ENCODE measurements at regions not wholly inside any gene's neighbourhood (a gene's known extent, or its start where the extent isn't known, plus 50 kb on each side); places are given as distances from the start of the nearest gene placed in this dataset.
"Not testable (repeated sequence)": the region's sequence is repeated elsewhere in the genome, so short reads cannot be mapped to it uniquely, and the experiment has no call there.

GRCh38 chr9:135173066-135173465 lies 85.6 kb downstream of the OLFM1 start:
- DNase-seq, result no peak

DNA sequence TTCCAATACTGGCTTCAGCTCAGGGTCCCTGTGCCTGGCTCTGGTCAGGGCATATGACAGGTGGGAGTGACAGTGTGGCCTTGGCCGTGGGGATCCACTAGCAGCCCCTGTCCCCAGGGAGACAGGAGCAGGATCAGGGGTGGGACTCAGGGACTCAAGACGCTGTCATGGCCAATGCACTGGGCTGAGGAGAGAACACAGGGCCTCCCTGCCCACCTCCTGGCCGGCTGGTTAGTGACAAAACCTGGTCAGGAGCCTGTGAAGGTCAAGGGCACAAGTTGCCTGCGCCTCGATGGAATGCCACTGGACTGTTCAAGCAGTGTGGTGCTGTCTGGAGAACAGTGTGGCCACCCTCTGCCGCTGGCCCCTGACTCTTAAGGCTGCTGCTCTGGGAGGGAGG lies 86.8 kb downstream of the OLFM1 start:
- no peak for DNase-seq

DNA sequence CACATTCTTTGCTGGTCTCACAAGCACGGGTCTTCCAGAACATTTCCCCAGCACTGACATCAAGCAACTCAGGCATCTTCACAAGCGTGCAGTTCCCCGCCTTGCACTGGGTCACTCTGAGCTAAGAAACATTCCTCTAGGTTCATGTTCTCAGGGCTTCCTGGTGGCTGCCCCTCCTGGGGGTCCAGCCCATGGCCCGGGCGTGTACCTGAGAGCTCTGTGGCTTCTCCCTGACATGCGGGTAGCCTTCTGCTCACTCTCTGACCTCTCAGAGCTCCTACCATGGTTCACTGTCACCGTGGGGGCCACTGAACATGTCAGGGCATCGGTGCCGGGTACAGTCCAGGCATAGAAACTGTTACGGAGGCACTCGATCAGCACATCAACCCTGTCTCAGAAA lies 87.5 kb downstream of the OLFM1 start:
- DNase-seq, result no peak

- DNase-seq, result no peak
Measured at GRCh38 chr9:135176284-135176683, 88.8 kb downstream of the OLFM1 start.

- DNase-seq, result not testable (repeated sequence)
Measured at GRCh38 chr9:135177562-135177961, 90.1 kb downstream of the OLFM1 start.

DNA sequence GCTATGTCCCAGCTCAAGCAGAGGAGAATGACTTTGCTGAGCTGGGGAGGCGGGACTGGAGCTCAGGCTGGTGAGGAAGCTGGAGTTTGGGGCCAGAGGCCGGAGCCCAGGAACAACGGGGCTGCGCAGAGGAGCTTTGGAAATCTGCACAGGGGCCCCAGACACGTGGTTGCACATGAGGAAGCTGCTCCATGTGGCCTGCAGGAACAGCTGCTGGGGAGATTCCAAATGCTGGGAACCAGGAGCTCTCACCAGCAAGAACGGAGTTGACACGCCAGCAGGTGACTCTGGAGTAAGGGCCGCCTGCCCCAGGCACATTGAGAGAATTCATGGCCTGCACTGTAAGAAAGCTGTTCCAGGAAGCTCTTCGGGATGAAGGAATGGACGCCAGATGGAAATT lies 91.0 kb downstream of the OLFM1 start:
- DNase-seq, result no peak

DNA sequence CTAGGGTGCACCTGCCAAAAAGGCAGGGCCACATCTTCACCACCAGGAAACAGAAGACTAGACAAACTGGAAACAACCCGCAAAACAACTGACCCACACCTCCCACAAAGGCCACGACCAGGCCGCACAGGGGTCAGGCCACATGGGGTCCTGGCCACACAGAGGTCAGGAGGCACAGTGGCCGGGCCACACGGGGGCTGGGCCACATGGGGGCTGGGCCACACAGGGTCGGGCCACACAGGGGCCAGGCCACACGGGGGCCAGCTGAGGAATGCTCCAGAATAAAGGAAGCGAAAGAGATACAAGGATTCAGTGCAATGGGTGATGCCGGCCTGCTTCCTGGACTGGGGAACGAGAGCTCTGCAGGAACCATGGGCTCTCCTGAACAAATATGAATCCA lies 91.6 kb downstream of the OLFM1 start:
- no peak for DNase-seq

DNA sequence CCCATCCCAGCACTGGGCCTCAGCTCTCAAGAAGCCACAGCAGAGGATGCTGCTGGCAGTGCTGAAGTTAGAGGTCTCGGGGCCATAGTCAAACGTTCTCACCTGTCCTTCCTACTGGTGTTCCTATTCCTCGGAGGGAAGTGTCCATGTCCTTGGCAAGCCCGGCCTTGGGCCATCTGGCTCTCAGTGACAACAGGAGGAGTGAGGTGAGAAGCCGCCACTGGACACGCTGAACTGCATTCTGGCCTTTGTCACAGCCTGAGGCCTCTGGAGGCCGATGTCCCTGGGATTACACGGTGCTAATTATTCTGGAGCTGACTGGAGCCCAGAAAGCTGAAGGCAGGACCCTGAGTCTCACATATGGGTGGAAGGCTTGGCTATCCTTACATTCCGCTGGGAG lies 92.5 kb downstream of the OLFM1 start:
- DNase-seq, result no peak

DNA sequence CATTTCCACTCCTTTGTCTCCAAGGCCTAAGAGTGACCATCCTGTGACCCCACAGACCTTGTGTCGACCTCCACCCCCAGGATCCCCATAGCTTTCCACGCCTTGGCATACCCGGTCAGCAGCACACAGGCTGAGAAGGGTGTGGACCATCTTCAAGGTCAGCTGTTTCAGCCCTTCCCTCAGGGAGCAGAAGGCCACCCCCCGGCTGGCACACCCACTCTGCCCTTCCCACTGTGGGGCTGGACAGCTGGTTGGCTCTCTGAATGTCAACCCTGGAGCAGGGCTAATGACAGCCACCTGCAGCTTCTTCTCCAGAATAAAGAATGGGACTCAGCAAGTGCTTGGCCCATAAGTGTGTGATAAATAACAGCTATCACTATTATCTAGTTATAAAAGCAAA lies 93.1 kb downstream of the OLFM1 start:
- no peak for DNase-seq

DNA sequence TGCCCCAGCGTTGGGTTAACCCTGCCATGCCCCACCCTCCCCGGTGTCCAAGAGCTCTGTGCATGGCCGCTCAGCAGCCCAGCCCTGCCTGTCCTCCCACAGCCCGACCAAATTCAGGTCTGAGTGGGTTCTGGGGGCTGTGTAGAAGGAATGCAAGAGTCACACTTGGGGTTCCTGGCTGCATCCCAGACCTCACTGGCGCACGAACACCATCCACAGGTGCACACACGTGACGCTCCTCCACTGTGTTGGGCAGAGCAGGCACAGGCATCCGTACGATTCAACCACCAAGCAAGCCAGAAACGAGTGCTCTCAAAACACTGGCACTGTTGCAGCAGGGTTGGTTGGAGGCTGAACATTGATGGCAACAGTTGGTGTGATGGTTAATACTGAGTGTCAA lies 93.9 kb downstream of the OLFM1 start:
- no peak for DNase-seq

DNA sequence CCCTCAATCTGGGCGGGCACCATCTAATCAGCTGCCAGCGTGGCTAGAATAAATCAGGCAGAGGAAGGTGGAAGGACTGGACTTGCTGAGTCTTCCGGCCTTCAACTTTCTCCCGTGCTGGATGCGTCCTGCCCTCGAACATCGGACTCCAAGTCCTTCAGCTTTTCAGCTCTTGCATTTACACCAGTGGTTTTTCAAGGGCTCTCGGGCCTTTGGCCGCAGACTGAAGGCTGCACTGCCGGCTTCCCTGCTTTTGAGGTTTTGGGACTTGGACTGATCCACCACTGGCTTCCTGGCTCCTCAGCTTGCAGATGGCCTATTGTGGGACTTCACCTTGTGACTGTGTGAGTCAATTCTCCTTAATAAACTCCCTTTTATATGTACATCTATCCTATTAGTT lies 94.4 kb downstream of the OLFM1 start:
- DNase-seq, result not testable (repeated sequence)

DNA sequence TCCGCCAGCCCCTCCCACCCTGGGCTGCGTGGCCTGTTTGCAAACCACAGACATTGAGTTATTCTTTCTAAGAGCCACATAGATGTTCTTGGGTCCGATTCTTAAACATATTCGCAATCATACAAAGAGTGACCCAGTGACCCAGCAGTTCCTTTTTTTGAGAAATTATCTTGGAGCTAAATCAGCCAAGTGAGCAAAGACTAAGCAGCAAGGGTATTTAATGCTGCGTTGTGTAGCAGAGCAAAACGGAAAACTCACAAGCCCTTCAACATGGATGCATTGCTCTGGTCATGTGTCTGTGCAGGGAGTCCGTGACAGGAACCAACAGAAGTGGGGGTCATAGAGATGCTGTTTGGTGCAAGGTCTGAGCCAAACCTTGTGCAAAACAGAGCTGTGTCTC lies 95.6 kb downstream of the OLFM1 start:
- DNase-seq, result no peak

GRCh38 chr9:135183528-135184180 lies 96.2 kb downstream of the OLFM1 start:
- DNase-seq, result no peak

- no peak for DNase-seq
Measured at GRCh38 chr9:135184181-135185053, 96.9 kb downstream of the OLFM1 start.

DNA sequence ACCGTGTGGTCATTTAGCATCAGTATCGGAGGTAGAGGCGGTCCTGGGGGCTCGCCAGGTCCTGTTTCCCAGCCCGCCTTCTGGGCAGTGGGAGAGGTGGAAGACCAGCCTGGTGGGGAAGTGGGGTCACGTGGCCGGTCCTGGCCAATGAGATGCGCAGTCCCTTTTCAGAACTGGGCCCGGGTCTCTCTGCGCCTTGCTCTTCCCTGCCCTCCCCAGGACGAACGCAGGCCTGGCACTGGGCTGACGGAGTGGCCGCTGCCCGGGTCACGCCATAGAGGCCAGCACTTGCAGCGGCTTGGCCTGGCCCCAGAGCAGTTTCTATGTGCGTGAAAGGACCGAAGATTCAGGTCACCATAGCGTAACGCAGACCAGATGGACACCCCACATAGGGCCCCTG lies 97.6 kb downstream of the OLFM1 start:
- no peak for DNase-seq

- DNase-seq, result no peak
Measured at GRCh38 chr9:135186248-135187164, 99.0 kb downstream of the OLFM1 start.

GRCh38 chr9:135187365-135187764 lies 99.9 kb downstream of the OLFM1 start:
- no peak for DNase-seq

DNA sequence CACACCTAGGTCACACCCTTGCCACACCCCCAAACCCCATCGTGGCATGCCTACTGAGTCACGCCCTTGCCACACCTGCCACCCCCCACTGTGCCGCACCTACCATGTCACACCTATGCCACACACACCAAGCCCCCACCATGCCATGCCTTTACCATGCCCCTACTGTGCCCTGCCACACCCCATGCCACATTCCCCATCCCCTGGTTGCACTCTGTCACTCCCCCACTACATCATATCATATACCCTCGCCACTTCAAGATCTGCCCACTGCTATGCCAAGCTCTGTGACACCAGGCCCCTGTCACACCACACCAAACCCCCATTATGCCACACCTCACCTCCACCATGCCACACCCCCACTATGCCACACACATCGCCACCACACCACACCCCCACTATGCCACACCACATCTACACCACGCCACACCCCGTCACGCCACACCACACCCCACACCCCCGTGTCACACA lies 101.2 kb downstream of the OLFM1 start:
- DNase-seq, result no peak

DNA sequence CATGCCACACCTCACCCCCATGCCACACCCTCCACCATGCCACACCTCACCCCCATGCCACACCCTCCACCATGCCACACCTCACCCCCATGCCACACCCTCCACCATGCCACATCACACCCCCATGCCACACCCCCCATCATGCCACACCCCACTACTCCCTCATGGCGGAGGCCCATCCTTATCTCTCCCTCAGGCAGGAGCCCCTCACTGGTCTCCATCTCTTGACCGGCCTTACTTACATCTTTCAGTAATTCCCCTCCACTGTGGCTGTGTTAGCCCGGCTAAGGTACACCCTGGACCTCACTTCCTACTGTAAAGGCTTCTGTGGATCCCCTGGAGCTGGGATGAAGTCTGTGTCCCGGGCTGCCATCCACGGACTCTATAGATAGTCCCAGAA lies 102.0 kb downstream of the OLFM1 start:
- no peak for DNase-seq

- no peak for DNase-seq
Measured at GRCh38 chr9:135190789-135191577, 103.5 kb downstream of the OLFM1 start.

- no peak for DNase-seq
Measured at GRCh38 chr9:135192686-135193085, 105.2 kb downstream of the OLFM1 start.

DNA sequence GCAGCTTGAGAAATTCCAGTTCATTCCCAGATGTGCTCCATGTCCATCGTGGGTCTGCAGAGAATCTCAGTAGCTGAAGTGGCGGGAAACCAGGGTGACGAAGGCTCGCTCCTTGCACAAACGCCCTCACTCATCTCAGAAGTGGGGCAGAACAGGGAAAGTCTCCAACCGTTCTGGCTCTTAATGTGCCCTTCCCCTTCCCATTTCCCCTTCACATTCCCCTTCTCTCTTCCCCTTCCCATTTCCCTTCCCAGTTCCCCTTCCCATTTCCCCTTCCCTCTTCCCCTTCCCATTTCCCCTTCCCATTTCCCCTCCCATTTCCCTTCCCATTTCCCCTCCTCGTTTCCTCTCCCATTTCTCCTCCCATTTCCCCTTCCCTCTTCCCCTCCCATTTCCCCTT lies 108.5 kb downstream of the OLFM1 start:
- not testable (repeated sequence) for DNase-seq

All from fibroblast of skin of right quadriceps (primary cell).